AG04450 (cell line): ENCODE measurements at regions not wholly inside any gene's neighbourhood (a gene's known extent, or its start where the extent isn't known, plus 50 kb on each side); places are given as distances from the start of the nearest gene placed in this dataset.

ENCODE experiments used
- CTCF ChIA-PET: fragments of 300-600, 350-600 bp; formaldehyde crosslinking; extraction: SDS; loops from one replicate; lab custom pipeline; 2022; ENCODE audit warnings: antibody characterized with exemption, inconsistent platforms; lab: Charles Lee
- POLR2A ChIA-PET: fragments of 350-600 bp; formaldehyde crosslinking; extraction: SDS; loops from one replicate; lab custom pipeline; 2021; ENCODE audit warnings: antibody characterized with exemption, inconsistent platforms; lab: Yijun Ruan, JAX
- DNase-seq: peaks from one replicate; pipeline ENCODE4 v3.0.0-alpha.2; 2011; ENCODE audit warnings: low read depth, low spot score
- H3K27ac ChIP-seq: one replicate; pipeline ENCODE4 v1.5.1; 2012; ENCODE audit warnings: low read depth, low read length, control low read depth
- H3K27me3 ChIP-seq: one replicate; pipeline ENCODE4 v1.6.0; 2012; ENCODE audit warnings: low read length; ENCODE audit not compliant: control insufficient read depth, insufficient read depth
- H3K4me3 ChIP-seq: 2 replicates; pipeline ENCODE4 v1.5.1; 2011; ENCODE audit warnings: mild to moderate bottlenecking, low read depth, low read length, control low read depth
- H3K9me3 ChIP-seq: 2 replicates; pipeline ENCODE4 v1.5.1; 2012; ENCODE audit warnings: low read length; ENCODE audit not compliant: control insufficient read depth, insufficient read depth
- CTCF ChIP-seq: IDR thresholded peaks from 2 replicates; pipeline ENCODE4 v1.5.1; 2011; ENCODE audit warnings: low read depth, low read length, control low read depth, inconsistent platforms

DNA sequence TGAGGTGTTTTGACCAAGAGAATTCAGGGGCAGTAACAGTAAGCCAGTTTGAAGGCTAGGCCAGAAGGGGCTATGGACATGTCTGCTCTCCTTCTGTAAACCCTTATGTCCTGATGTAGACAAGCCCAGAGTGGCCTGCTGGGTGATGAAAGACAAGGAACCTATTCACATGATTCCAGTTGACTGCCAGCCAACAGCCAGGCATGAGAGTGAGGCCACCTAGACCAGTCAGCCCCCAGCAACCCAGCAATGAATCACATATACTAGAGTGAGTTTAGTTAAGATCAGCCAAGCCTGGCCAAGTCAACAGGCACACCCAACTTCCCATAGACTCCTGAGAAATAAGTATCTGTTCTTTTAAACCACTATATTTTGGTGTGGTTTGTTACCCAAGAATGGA lies 1889.7 kb upstream of the CELF4 start:
- H3K27me3 ChIP-seq, result no peaks in the 10 kb centered on the region
- H3K9me3 ChIP-seq, result no peaks in the 10 kb centered on the region
- ChIA-PET POLR2A (no interaction called here), CTCF (no interaction called here)
- no peak overlapping the region for H3K27ac ChIP-seq
- no peak for TF ChIP-seq CTCF
- no peak overlapping the region for H3K4me3 ChIP-seq
- no peak for DNase-seq

DNA sequence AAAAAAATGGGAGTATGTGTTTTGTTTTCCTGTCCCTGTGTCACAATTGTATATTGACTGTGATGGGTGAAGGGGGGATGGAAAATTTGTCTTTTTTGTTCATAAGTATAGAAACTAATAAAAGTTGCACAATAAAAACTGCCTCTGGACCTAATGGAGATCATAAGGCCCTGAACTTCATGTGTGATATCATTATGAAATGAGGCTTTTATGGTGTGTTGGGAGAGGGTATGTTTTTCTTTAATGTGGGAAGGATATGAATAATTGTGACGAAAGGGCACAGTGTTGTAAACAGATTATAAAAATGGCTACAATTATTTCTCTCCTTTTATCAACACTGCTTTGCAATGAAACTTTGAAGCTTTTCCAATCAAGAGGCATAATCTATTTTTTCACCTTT lies 1889.3 kb upstream of the CELF4 start:
- no peak for TF ChIP-seq CTCF
- Histone ChIP-seq H3K27me3 (no peaks in the 10 kb centered on the region), H3K4me3 (no peak overlapping the region), H3K27ac (no peak overlapping the region), H3K9me3 (no peaks in the 10 kb centered on the region)
- ChIA-PET POLR2A (no interaction called here), CTCF (no interaction called here)
- no peak for DNase-seq

- H3K4me3 ChIP-seq, result peak overlapping the region; percentile 44
- CTCF ChIA-PET, result interaction anchor here (0.8 kb wide), 1 partner anchor 15 kb away, joined by 3 read pairs; no protein-coding TSS in a partner anchor
- H3K27ac ChIP-seq, result no peak overlapping the region
- no peak for TF ChIP-seq CTCF
- no peaks in the 10 kb centered on the region for H3K27me3 ChIP-seq
- POLR2A ChIA-PET, result no interaction called here
- H3K9me3 ChIP-seq, result no peaks in the 10 kb centered on the region
- DNase-seq, result peak; percentile 13
Observed at GRCh38 chr18:39453882-39454281, 1888.3 kb upstream of the CELF4 start.

DNA sequence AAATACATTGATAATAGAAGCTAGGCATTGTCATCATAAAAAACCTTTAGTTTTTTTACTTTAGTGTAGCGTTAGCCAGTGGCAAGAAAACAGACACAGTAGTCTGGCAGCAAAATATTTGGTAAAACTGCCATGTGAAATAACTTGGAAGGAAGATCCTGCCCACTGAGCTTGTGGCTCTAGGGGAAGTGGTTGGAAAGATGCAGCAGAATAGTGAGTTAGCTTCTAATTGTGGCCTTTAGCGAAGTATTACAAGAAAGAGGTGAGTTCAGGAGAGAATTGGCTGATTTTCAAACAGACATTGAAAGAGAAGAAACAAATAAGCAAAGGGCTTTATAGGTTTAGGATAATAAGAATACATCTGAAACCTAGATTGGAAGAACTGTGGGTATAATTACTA lies 1887.8 kb upstream of the CELF4 start:
- DNase-seq, result no peak
- TF ChIP-seq CTCF, result no peak
- ChIA-PET POLR2A (interaction anchor here (0.7 kb wide), 1 partner anchor 11 kb away, joined by 6 read pairs; no protein-coding TSS in a partner anchor), CTCF (no interaction called here)
- H3K4me3 ChIP-seq, result no peak overlapping the region
- H3K9me3 ChIP-seq, result no peaks in the 10 kb centered on the region
- H3K27ac ChIP-seq, result no peak overlapping the region
- no peaks in the 10 kb centered on the region for H3K27me3 ChIP-seq

DNA sequence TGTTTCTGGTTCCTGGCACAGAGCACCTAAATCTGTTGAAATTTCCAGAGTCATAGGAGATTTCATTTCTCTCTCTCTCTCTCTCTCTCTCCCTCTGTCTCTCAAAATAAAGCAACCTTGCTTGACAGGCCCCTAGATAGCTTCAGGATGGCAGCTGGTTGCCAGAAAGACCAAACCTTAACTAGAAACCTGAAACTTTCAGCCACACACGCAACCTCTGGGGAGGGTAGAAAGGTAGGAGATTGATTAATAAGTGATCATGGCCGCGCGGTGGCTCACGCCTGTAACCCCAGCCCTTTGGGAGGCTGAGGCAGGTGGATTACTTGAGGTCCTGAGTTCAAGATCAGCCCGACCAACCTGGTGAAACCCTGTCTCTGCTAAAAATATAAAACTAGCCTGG lies 1885.4 kb upstream of the CELF4 start:
- H3K27ac ChIP-seq, result no peak overlapping the region
- TF ChIP-seq CTCF, result no peak
- H3K4me3 ChIP-seq, result no peak overlapping the region
- POLR2A ChIA-PET, result no interaction called here
- DNase-seq, result no peak
- no peaks in the 10 kb centered on the region for H3K27me3 ChIP-seq
- H3K9me3 ChIP-seq, result no peaks in the 10 kb centered on the region
- CTCF ChIA-PET, result interaction anchor here (1.2 kb wide), 1 partner anchor 30 kb away, joined by 3 read pairs; no protein-coding TSS in a partner anchor
